HG03520 (cell line): ENCODE measurements at regions not wholly inside any gene's neighbourhood (a gene's known extent, or its start where the extent isn't known, plus 50 kb on each side); places are given as distances from the start of the nearest gene placed in this dataset.

ENCODE experiments used
- ATAC-seq: cut with Tn5 transposase; IDR thresholded peaks from one replicate; pipeline ENCODE4 v1.9.1; 2021; ENCODE audit warnings: mild to moderate bottlenecking, moderate library complexity; ENCODE audit not compliant: unreplicated experiment

DNA sequence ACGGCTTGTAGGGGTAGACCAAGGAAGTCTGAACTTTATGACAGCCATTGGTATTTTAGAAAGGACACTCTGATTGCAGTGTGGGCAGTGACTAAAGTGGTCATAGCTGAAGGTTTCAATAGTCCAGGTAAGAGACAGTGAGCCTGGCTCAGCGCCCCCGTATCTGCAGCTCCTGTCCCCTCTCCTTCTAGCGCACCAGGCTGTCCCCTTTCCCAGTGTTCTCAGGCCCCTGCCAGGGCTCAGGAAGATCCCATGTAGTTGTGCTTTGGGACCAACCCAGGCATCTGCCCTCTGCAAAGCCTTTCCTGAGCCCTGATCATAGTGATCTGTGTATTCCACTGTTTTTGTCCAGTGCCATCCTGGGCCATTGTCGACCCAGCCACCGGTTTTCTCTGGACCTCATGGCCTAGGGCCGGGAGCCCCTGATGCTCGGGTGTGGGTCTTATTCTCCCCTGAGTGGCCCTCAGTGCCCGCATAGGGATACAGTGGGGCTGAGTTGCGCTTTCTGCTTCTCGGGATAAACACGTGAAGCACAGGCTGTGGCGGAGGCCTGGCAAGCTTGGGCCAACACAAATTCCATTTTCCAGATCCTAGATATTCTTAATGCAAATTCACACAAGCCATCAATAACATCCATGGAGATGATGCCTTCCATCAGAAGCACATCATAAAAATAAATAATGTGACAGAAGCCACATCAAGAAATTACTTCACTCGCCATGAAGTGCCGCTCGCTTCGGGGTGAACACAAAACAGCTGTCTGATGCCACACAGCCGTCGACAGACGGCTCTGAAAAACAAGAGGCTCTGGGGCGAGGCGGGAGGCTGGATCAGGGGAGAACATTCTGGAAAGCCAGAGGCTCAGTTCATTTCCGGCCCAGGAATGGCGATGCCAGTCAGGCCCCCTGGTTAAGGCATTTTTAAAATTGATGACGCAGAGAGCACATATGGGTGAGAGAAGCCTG is 805.0 kb downstream of the TBC1D22A start:
- ATAC-seq = no peak

DNA sequence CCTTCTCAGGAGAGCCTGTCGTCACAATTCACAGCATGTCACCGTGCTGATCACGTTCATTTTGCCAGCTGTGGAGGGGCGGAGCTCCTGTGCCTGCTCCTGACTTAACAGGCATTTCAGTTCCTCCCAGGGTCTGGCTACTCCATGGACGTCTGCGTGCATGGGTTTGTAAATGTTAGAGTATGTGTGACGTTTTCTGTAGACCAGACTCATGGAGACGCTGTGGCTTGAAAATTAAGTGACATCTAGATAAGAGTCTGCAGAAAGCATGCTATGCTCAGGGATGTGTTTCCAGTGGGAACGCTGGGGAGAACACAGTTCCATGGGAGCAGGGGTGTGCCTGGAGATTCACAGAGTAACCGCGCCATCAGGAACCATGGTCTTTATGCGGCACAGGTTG is 804.0 kb downstream of the TBC1D22A start:
- no peak for ATAC-seq

DNA sequence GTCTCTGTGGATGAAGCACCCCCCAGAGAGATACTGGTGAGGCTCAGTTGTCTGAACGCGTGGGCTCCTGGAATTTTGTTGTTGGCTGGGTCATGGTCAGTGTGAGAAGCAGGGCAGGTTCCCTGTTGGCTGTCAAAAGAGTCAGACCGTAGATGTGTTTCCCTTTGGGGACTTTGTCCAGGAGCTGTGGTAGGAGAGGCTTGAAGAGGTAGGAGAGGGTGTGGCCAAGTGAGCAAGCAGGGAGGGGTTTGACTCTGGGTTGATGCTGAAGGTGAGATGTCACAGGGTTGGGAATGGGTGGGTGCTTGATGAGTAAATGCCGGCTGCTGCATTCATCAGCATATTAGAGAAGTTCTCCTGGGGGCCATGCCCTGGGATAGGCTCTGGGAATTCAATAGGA is 803.2 kb downstream of the TBC1D22A start:
- ATAC-seq = no peak

DNA sequence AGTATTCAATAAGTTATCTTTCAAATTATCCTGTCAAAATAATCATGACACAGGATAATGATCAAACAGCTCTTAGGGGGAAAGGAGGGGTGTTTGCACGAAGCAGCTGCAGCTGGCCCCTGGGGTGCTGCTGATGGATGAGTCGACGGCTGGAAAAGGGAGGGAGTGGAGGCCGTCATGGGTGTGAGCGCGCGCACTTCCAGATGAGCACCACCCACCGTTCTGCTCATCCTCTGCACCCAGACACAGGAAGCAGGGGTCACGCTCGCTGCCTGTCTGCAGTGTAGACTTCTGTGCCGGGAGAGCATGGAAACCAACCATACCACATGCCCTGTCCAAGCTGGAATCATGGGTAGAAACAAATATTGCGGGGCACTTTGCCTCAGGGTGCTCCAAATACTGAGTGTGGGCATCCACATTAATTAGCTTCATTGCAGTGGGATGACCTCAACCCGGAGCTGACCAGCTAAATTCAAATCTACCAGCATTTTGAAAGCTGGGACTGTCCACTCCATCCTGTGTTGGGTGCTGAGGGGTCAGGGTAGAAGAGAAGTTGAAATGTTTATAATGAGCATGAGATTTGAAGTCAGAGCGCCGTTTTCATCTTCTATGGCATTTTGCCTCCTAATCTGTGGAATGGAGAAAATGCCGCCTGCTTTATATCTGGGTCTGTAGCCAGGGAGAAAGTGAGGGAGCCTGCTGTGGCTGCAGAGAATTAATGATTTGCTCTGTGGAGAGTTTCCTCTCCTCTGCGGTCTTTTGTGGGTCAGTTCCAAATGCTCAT is 802.4 kb downstream of the TBC1D22A start:
- no peak for ATAC-seq

DNA sequence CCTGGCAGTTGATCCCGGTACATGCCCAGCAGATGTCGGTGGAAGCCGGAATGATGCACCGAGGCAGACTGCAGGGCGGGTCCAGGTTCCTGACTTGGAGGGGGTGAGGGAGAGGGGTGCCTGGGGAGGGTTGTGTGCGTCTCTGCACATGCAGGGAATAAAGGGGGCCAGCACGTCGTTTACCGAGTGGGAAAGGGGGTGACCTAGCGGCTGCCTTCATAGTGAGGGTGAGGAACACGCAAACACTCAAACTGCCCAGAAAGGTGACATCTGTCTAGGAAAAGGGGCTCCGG is 801.7 kb downstream of the TBC1D22A start:
- no peak for ATAC-seq

DNA sequence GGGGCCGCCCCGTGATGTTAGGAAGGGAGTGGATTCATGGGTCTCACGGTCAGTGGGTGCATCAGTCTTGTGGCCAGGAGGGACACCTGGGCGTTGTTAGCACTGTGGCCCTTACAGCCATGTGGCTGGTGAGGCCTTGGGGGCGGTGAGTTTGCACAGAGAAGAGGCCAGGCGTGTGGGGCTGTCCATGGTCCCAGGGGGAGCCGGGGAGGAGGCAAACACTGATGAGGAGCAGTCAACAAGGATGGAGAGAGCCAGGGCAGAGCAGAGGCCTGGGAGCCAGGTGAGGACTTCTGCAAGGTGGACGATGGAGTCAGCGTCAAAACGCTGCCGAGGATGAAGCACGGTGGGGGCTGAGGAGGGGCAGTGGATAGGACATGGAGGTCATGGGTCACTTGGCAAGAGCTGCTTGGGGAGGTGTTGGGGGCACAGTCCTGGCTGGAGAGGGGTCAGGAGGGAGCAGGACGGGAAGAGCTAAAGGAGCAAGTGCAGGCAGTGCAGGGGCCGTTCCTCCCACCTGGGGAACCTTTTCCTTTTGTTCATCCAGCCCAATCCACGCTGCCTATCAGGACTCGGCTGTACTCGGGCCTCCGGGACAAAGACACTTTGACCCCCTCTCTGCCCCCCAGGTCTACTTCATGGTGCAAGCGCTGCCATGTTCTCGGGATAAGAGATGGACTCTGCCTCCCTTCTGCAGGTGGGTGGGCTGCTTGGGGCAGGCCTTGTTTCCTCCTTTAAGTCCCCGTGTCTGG is 801.1 kb downstream of the TBC1D22A start:
- ATAC-seq = no peak

DNA sequence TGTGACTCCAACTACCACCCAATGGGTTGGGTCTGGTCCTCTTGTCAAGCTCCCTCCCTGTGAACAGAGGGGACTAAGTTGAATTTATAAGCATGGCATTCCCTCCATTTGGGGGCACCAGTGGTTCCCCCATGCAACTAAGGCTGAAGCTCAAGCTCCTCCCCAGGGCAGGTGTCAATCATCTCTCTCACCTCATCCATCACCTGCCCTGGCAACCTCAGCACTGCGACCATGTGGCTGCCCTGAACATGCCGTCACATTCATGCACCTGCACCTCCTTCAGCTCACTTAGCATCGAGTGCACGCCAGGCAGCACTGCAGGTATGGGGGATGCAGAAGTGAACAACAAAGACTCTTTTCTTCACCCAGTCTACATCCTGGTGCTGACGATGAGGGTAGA is 799.3 kb downstream of the TBC1D22A start:
- no peak for ATAC-seq

DNA sequence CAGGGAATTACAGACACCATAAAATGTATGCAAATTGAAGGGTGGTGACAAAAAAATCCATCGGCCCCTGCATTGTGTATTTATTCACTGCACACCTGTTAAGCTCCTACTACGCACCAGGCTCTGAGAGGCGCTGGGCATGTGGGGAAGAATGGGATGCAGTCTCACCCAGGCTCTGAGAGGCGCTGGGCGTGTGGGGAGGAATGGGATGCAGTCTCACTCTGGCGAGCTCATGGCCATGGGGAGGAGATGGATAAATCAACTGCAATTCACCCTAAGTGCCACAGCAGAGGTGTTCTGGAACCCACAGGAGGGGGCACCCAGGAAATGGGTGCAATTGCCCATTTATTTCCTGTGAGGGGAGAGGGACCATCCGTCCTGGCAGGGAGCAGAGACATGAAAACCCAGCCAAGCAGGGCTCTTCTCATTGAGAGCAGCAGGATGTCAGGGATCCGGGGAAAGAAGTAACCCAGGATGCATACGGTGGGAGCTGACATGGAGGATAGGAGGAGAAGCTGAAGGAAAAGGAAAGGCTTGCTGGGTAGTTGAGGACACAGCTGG is 798.7 kb downstream of the TBC1D22A start:
- ATAC-seq = no peak

DNA sequence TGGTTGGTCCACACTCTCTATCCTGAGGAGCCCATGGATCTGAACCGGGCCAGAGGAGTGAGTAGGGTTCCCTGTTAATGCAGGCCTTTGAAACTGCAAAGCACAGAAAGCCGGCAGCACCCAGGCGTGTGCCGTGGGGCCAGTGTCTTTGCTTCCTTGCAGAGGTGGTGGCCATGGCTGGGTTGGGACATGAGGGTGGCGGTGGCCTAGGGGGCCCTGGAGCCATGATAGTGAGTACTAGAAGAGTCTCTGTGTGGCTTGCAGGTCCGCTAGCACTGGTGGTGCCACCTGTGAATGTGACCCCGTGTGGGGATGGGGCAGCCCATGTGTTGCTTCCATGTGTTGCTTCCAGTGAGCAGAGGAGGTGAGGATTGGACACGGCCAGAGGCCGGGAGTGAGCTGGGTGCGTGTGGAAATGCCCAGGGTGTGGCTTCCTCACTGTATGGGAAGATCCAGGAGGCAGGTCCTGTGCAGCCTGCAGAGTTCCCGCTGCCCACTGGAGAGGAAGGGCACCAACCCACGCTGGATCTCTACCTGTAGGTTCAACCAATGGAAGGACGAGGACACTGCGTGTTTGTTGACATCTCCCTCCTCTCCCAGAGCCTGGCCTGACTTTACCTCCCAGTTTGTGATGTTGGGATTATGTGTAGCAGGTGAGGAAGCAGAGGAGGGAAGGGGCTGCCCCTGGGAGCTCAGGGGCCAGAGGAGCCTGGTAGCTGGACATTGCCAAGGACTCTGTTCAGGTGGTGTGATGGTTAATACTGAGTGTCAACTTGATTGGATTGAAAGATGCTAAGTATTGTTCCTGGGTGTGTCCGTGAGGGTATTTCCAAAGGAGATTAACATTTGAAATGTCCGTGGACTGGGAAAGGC is 796.6 kb downstream of the TBC1D22A start:
- ATAC-seq = no peak

DNA sequence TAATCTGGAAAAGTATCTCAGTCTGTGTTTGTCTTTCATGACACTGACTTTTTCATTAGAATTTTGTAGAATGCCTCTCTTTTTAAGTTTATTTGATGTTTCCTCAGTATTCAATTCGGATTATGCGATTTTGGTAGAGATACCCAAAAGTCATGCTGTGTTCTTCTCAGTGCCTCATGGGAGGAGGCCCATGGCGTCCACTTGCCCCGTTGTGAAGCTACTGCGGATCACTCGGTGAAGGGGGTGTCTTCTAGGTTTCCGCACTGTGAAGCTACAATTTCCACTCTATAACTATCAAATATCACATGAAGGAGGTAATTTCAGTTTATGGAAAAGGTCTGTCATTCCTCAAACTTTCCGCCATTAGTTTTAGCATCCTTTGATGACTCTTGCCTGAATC is 794.0 kb downstream of the TBC1D22A start:
- no peak for ATAC-seq

DNA sequence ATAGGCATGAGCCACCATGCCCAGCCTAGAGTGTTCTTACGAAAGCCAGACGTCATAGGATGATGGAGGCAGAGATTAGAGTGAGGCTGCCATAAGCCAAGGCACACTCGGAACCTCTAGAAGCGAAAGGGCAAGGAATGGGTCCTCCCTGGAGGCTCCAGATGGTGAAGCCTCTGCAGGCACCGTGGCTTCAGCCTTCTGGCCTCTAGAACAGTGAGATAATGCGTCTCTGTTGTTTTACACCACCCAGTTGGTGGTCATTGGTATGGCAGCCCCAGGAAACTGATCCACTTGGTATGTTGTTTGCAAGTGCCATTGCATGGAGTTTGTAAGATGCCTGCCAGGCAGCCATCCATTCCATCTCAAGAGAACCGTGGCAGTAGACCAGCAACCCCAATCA is 791.0 kb downstream of the TBC1D22A start:
- ATAC-seq = no peak

DNA sequence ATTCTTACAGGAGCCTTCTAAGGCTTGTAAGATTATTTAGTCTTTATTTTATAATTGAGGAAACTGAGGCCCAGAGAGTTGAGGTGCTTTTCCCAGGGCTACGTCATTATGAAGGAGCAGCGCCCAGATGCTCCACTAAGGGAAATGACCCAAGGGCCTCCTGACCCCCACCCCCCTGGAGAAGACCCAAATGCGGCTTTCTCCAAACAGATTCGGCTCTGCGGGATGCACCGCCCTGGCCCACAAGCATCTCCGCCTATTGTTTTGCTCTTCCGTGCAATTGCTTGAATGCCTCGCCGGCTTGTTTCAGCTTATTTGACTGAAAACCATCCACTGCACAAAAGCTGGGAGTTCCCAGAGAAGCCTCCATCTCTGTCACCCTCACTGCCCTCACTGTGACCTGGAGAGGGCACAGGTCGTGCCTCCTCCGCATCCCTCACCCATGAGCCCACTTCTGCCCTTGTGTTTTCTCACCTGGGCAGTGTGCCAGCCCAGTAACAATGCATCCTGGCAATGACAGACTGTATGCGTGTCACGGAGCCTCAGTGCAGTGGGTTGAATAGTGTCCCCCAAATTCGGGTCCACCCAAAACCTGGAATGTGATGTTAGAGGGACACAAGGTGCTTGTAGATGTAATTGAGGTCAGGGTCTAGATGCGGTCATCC is 790.2 kb downstream of the TBC1D22A start:
- ATAC-seq = no peak

DNA sequence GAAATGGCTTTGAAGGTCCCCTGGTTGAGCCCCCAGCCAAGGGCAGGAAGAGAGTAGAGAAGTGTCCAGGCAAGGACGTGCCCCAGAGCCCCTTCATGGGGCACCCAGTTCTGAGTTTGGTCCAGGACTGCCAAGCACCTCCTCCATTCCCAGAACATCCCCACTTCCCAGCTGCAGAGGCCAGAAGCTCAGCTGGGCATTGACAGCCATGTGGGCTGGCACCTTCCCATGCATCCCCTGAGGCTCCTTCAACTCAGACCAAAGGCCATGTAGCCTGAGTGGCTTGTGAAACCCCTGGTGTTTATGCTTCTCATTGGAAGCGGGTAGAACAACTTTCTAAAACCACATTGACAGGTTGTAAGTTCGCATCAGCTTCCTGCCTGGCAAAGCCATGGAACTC is 789.6 kb downstream of the TBC1D22A start:
- no peak for ATAC-seq

DNA sequence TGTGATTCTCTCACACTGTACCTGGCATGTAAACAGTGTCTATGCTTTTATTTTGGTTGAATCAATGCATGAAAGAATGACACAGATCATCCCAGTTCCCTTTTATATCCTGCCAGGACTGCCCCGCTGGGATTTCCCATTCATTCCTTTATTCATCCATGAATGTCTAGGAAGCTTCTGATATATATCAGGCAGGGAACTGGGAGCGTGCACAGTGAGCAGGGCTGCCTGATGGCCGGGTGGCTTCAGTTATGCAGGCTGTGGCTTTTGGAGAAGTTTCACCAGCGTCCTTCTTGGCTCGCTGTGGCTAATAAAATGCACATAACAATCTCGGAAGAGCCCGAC is 789.0 kb downstream of the TBC1D22A start:
- no peak for ATAC-seq

DNA sequence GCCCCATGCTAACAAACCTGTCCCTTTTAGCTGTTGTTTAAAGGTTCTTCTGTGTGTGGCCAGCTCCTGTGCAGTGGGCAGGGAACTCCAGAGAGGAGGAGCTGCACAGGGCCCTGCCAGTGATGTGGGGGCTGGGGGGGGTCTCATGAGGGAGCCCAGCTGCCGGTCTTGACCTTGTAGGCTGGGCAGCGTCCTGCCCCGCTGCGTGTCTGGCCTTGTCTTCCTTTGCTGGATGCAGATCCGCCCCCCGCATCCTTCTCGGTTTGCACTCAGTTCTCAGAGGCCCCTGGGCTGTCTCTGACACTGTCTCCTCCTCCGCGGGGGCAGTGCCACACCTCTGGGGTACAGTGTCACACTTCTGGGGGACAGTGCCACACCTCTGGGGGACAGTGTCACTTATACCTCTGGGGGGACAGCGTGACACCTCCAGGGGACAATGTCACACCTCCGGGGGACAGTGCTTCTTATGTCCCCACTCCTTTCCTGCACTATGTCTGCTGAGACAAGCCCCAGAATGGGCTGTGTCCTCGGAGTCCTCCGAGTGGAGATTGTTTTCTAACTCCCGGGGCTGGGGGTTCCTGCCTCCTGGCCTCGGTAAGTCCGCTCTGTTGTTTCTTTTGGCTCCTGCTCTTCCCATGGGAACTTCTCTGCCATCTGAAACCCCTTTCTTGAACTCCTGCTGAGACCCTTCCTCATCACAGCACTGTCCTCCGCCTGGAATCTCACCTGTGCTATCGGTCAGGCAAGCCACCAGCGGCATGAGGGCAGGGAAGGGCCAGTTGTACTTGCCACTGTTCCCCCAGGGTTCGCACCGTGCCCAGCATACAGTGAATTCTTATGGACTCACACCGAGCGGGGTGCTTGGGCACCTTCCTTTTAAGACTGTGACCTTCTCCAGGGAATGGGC is 788.3 kb downstream of the TBC1D22A start:
- ATAC-seq = no peak

DNA sequence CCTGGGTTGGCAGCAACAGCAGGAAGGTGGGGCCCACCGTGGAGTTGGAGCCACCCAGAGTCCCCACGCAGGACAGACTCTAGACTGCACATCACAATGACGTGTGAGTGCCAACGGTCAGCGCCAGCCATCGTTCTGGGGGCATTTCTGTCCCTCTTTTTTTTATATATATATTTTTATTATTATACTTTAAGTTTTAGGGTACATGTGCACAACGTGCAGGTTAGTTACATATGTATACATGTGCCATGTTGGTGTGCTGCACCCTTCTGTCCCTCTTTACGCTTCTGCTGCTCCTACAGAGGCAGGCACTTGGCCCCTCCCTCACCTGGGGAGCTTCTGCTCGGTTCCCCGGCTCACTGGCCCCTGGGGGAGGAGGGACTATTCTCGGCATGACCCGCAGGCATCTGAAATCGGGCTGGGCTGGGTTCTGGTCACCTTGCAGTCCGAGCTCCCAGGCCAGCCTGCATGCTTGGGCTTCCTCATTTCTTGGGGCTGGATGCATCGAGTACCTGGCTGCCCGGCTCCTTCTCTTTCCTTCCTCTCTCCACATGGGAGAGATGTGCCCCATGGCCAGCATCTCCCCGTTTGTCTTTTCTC is 787.4 kb downstream of the TBC1D22A start:
- no peak for ATAC-seq

DNA sequence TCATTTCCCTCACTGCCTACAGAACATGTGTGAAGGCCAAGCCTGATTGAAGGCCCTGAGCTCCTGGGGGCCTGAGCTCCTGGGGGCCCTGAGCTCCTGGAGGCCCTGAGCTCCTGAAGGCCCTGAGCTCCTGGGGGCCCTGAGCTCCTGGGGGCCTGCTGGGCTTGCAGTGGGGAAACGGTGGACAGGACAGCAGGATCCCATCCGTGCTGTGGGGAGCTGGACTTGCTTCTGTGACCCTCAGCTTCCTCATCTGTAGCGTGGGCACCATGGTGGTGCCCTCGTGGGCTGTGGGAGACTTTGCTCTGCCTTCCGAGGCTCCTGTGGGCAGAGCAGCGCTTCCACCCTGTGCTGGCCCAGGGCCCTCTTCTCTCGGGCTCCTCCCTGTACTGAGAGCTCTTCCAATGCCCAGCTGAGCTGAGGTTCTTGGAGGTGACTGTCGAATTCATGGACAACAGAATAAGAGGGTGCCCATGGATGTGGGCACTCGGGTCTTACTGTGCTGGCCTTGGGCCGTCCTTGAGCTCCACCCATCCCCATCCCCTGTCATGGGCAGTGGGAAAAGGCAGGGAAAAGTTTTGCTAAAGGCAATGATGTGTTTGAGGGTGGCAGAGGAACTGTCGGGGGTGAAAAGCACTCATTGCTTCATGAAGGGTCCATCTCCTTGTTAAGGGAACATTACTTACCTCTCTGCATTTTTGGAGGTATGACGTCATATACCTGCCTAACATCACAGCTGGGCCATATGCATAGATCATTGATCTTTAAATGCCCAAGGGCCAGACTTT is 786.7 kb downstream of the TBC1D22A start:
- ATAC-seq = no peak
